ENCODE measurements at regions not wholly inside any gene's neighbourhood (a gene's known extent, or its start where the extent isn't known, plus 50 kb on each side); places are given as distances from the start of the nearest gene placed in this dataset.

GRCh38 chr3:102570511-102570910 lies 135.7 kb downstream of the ZPLD1 start:
- Histone ChIP-seq H2AFZ (ENCODE audit: low read length) (no peak overlapping the region), H4K20me1 (ENCODE audit: insufficient read depth, low read length) (no peaks in the 10 kb centered on the region), H3K4me2 (ENCODE audit: low read depth, low read length) (no peak overlapping the region), H3K79me2 (ENCODE audit: low read length) (no peaks in the 10 kb centered on the region), H3K9me2 (replicated peaks; ENCODE audit: insufficient read depth, low read length) (no peaks in the 10 kb centered on the region), H3K27ac (ENCODE audit: low read length) (no peak overlapping the region), H3K4me3 (ENCODE audit: low read length) (no peak overlapping the region), H3K9me3 (replicated peaks; ENCODE audit: insufficient read depth, low read length) (no peaks in the 10 kb centered on the region), H3F3A (ENCODE audit: insufficient read depth, low read length) (no peaks in the 10 kb centered on the region), H3K4me1 (ENCODE audit: low read length) (no peaks in the 10 kb centered on the region), H3K27me3 (replicated peaks; ENCODE audit: insufficient read depth, low read length) (no peaks in the 10 kb centered on the region), H3K9ac (ENCODE audit: low read length) (no peak overlapping the region), H3K36me3 (replicated peaks; ENCODE audit: insufficient read depth, low read length) (no peaks in the 10 kb centered on the region)
- no peak for DNase-seq
- TF ChIP-seq EZH2 (optimal IDR thresholded peaks at IDR 0.05; ENCODE audit: low read depth, low read length) = no peak
- no peak for TF ChIP-seq EZH2phosphoT487 (IDR thresholded peaks at IDR 0.05; ENCODE audit: low read length)
- no peak for TF ChIP-seq CTCF (IDR thresholded peaks at IDR 0.05; ENCODE audit: low read length)

DNA sequence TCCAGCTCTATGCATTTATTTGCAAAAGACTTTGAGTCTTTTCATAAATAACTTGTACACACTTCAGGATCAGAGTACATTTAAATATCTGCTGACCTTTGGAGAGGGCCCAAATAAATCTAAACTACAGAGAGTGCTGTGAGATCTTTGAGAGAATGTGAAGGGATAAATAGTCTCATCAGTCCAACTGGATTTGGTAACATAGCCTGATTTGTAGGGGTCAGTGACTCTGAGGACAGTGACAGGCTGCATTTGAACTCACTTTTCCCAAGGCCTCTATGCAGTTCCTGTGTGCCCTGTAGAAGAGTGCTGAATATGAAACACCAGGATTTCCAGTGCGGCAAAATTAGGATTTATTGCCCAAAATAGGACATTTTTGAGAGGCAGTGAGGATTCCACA lies 136.2 kb downstream of the ZPLD1 start:
- no peaks in the 10 kb centered on the region for H3K27me3 ChIP-seq (replicated peaks; ENCODE audit: insufficient read depth, low read length)
- H3K9ac ChIP-seq (ENCODE audit: low read length) = no peak overlapping the region
- H3K36me3 ChIP-seq (replicated peaks; ENCODE audit: insufficient read depth, low read length) = no peaks in the 10 kb centered on the region
- H3K4me1 ChIP-seq (ENCODE audit: low read length) = no peaks in the 10 kb centered on the region
- no peak overlapping the region for H2AFZ ChIP-seq (ENCODE audit: low read length)
- no peak overlapping the region for H3K27ac ChIP-seq (ENCODE audit: low read length)
- DNase-seq = no peak
- no peak overlapping the region for H3K4me3 ChIP-seq (ENCODE audit: low read length)
- H4K20me1 ChIP-seq (ENCODE audit: insufficient read depth, low read length) = no peaks in the 10 kb centered on the region
- no peaks in the 10 kb centered on the region for H3F3A ChIP-seq (ENCODE audit: insufficient read depth, low read length)
- no peaks in the 10 kb centered on the region for H3K9me3 ChIP-seq (replicated peaks; ENCODE audit: insufficient read depth, low read length)
- TF ChIP-seq EZH2 (optimal IDR thresholded peaks at IDR 0.05; ENCODE audit: low read depth, low read length) = no peak
- TF ChIP-seq EZH2phosphoT487 (IDR thresholded peaks at IDR 0.05; ENCODE audit: low read length) = no peak
- TF ChIP-seq CTCF (IDR thresholded peaks at IDR 0.05; ENCODE audit: low read length) = no peak
- no peaks in the 10 kb centered on the region for H3K79me2 ChIP-seq (ENCODE audit: low read length)
- H3K4me2 ChIP-seq (ENCODE audit: low read depth, low read length) = no peak overlapping the region
- no peaks in the 10 kb centered on the region for H3K9me2 ChIP-seq (replicated peaks; ENCODE audit: insufficient read depth, low read length)

- TF ChIP-seq CTCF (IDR thresholded peaks at IDR 0.05; ENCODE audit: low read length) = no peak
- no peak for TF ChIP-seq EZH2 (optimal IDR thresholded peaks at IDR 0.05; ENCODE audit: low read depth, low read length)
- TF ChIP-seq EZH2phosphoT487 (IDR thresholded peaks at IDR 0.05; ENCODE audit: low read length) = no peak
- Histone ChIP-seq H3K36me3 (replicated peaks; ENCODE audit: insufficient read depth, low read length) (no peaks in the 10 kb centered on the region), H4K20me1 (ENCODE audit: insufficient read depth, low read length) (no peaks in the 10 kb centered on the region), H3F3A (ENCODE audit: insufficient read depth, low read length) (no peaks in the 10 kb centered on the region), H3K4me2 (ENCODE audit: low read depth, low read length) (no peak overlapping the region), H3K27ac (ENCODE audit: low read length) (no peak overlapping the region), H3K4me3 (ENCODE audit: low read length) (no peak overlapping the region), H2AFZ (ENCODE audit: low read length) (no peak overlapping the region), H3K9me3 (replicated peaks; ENCODE audit: insufficient read depth, low read length) (no peaks in the 10 kb centered on the region), H3K79me2 (ENCODE audit: low read length) (no peaks in the 10 kb centered on the region), H3K9ac (ENCODE audit: low read length) (no peak overlapping the region), H3K9me2 (replicated peaks; ENCODE audit: insufficient read depth, low read length) (no peaks in the 10 kb centered on the region), H3K4me1 (ENCODE audit: low read length) (peaks cover 3% of the 10 kb centered on the region), H3K27me3 (replicated peaks; ENCODE audit: insufficient read depth, low read length) (no peaks in the 10 kb centered on the region)
- no peak for DNase-seq
Observed at GRCh38 chr3:102571720-102572384, 137.0 kb downstream of the ZPLD1 start.

All from MM.1S (cell line).